HK-2 (cell line): ENCODE measurements at regions not wholly inside any gene's neighbourhood (a gene's known extent, or its start where the extent isn't known, plus 50 kb on each side); places are given as distances from the start of the nearest gene placed in this dataset.
"Not testable (repeated sequence)": the region's sequence is repeated elsewhere in the genome, so short reads cannot be mapped to it uniquely, and the experiment has no call there.

Source experiments
- DNase-seq: peaks from one replicate; pipeline ENCODE4 v3.0.0-alpha.2; 2018; ENCODE audit not compliant: unreplicated experiment

DNA sequence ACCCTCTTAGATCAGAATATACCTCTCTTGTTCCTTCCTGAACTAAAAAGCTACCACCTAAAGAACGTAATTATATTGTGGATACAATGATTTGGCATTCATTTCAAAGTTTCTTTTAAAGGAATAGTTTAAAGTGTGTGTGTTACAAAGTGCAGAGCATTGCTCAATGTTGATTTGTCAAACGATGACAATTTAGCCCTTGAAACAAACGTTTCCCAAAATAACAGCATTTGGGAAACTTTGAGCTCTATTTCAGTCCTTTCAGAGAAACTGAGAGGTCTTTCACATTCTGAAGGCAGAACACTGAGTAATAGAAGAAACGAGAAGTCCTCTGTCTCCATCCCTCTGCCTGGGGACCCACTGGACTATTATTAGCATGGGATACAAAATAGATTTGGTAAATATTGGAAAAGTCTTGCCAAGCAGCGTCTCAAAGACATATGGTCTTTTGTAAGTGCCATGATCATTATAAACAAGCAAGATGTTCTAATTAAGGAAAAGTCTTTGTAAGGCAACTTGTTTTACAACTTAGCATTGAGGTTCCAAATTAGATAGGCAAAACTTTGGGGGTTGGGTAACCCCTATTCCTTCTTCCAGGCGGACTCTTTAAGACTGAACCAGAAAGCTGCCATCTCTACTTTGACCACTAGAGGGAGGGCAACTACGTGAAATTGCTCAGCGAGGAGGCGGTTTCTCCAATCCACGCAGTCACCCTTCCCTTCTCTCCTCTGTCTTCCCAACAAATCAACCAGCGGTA, 208.8 kb downstream of the RNF144B start:
- peak; percentile 29 for DNase-seq

DNA sequence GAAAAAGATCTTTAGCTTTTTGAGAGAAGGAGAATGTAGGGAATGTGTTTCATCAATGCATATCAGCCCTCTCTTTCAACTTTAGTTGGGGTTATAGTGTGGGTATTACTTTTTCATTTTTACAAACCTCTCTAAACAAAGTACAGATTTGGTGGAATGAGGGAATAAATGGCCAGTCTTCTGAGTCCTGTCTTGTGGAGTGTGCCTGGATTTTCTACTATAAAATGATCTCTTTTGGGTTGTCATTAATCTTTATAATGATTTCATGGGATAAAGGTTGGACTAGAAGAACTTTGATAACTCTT, 209.3 kb downstream of the RNF144B start:
- DNase-seq: no peak

DNA sequence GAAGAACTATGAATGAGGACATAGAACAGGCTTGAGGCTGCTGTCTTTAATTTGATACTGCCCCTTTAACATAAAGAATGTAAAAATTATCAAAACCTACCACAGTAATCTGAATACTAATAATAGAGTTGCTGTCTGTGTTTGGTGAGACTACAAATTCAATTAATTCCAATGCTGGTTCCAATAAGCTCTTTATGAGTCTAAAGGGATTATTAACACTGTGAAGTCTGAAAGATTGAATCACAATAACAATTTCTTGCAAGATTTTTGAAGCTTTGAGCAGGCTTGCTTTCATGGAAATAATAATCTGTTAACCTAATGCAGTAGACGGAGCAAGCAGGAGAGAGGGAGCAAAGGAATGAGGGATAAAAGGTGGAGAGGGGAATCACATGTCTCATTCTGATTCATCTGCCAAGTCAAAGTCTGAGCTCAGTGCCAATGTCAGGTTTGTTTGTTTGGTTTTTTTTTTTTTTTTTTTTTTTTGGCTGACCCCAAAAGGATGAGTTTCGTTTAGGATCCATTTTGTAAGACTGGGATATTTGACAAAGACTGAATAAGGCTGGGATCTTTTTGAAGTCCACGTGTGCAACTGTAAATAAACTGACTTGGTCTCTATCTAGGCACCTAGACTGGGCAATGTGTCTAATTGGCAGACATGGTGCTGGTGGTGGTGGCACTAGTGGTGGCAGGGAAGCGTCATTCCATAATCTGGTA, 211.6 kb downstream of the RNF144B start:
- no peak for DNase-seq

DNA sequence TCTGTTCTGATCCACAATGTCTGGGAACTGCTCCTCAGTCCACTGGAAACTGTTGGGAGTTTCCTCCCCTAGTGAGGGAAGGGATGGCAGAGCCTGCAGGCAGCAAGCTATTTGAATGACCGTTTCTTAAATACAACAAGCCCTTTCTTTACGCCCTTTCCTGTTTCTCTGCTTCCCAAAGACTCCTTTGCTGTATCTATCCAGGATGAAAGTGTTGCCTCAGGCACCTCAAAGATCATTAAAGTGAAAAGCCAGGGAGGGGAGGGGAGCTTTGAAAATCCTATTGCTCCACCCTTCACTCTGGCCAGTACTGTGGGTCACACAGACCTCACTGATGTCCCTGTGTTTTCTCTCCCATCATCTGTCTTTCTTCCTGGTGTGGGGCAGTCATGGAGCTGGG, 213.1 kb downstream of the RNF144B start:
- DNase-seq: no peak

DNA sequence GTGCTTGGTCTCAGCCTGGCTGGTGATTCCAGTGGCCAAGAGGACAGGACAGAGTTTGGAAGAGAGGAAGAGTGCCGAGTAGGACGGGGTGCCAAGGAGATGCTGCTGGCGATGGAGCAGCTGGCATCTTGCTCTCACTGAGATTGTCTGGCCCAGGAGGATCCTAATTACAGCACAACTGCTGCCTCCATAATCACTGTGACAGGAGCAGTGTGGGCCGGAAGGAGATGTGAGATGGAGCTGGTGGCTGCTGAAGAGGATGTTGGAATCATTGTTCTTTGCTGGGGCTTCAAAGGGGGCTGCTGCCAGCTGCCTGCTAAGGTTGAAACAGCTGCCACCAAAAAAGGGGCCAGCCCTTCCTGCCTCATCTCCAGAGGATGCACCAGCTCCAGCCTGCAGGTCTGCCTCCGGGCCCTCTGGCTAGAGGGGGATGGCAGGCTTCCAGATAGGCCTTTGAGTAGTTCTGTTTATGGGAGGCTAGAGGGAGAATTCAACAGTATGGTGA, 214.4 kb downstream of the RNF144B start:
- DNase-seq: no peak

DNA sequence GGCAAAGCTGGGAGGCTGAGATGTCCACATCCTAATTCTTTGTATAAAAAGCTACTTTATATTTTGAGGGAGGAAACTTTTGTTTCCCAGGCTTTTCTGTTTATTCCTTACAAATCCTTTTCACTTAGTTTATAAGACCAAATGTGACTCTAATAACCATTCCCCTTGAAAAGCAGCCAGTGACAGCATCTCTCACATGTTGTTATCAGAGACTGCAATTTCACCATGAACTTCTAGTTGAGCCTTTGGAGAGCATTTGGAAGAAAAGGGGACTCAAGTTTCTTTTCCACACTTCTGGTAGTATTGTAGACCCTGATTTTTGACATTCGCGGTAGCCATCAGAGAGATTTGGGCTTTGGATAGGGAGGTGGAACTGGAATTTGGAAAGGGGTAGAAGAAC, 215.8 kb downstream of the RNF144B start:
- no peak for DNase-seq

DNA sequence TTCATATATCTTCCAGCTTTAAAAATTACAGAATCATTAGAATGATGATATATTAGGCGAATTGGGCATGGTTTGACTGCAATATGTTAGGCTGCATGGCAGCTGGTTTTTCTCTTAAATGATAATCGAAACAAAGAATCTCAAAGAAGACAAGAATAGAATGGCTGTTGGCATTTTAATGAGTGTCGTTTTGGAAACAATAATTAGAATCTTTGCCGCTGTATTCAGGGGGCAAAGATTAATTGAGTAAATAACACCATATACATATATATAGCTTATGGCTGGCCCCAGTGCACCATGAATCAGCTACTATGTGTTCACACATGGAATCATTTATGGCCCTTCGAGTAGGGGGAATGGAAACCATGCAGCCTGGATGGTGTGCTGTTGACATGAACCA, 216.2 kb downstream of the RNF144B start:
- no peak for DNase-seq

DNA sequence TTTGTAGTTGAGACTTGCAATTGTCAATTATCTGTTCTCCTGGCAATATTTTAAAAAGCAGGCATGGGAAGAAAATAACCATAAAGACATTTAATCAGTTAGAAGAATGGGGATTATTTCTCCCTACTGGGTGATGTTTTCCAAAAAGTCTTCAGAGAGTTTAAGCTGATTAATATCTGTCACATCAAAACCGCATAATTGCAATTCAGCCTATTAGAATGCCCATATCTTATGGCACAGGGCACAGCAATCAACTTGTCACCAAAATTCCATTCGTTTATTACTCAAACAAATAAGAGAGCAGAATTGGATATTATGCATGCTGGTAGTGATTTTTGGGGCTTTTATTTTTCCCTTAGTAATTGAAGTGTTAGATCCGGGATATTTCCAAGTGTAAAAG, 218.7 kb downstream of the RNF144B start:
- no peak for DNase-seq

DNA sequence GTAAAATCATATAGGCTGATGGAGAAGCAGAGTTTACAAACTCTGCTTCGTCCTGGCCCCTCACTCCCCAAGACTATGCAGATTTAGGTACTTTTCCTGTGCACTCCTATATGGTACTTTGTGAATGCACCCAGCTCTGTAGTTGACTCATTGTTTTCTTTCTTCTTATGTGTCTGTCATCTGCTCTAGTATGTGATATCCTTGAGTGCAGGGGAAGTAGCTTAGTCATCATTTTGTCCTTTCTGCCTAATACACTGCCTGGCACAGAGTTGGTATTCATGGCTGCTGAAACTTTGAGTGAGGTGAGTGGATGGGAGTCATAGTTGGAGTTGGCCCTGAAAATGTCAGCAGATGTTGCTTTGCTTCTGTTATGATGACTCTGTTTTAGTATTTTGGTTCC, 222.6 kb downstream of the RNF144B start:
- no peak for DNase-seq

DNA sequence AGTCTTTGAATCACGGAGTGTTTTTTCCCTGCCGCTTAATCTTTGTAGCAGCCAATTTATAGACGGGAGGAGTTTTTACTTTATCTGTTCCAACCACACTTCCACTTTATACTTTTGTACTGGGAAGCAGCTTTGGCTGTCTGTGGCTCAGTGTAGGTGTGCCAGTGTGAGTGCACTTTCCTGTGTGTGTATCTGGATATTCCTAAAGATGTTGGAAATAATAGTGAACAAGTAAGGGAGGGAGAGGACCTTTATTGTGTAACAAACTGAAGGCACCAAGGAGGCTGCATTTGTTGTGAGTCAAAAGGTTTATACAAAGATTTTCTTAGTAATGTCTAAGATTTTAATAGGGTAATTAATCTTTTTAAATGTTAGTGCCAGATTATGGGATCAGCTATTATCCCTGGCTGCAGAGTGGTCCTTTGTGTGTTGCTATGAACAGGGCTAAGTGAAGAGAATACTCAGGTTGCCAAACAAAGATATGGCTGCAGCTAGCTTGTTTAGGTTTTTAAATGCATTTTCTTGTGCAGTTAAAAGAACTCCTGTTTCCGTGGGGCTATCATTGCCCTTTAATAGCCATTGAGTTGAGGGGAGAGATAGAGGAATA, 226.3 kb downstream of the RNF144B start:
- no peak for DNase-seq

DNA sequence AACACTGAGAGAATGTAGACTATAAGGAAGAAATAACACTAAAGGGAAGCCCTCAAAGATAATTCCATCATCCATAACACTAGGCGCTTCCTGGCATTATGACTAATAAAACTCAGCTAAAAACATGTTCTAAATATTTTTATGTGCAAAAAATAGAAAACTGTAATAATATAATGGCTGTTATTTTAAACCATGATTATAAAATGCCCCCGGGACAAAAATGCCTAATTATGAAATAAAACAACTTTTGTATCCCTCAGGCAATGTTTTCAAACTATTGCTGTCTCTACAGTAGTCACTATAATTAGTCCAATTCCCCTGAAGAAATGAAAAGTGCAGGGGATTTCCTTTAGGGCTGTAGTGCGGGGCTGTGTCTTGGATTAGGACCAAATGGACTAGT, 242.4 kb downstream of the RNF144B start:
- no peak for DNase-seq

DNA sequence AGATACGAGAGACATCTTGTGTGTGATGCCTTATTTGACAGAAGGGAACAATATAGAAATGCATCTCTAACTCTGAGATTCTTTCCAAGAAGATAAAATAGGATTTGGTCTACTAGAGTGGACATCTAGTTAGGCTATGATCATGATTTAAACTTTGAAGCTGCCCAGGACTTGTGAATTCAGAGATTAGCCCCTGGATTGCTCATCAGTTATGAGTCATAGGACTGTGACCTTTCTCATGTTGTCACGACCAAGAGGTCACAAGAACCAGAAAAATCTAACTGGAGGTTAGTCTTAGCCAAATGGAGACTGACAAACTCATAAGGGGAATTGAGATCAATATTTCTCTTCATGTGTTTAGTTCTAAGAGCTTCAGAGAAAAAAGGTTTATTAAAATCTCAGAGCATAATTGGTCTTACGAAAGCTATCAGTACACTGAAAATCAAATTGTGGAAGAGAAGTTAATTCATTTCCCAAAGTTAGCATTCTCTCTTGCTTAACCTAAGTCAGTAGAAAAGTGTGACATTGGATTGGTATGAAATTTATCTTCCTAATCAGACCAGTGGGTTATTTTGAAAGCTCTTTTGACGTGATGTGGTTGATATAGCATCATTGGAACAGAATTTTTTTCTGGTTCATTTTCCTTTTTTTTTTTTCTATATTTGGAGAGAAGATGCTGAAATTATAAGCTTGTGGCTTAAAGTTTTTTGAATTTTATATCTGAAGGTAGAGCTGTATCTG, 245.7 kb downstream of the RNF144B start:
- no peak for DNase-seq

DNA sequence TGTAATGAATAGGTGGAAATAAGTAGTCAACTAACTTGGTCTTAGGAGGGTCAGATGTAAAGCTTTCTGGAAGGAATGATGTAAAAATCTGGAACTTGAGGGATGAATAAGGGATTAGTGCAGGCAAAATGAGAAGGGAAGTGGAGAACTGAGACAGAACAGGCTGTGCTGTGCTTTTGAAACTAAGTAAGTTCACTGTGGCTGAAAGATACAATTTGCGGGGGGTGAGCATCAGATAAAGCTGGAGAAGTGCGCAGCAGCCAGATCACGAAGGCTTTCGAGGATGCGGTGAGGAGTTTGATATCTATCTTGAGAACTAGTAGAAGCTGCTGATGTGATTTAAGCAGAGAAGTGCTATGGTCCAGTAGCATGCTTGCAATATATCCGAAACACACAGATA, 247.8 kb downstream of the RNF144B start:
- no peak for DNase-seq

DNA sequence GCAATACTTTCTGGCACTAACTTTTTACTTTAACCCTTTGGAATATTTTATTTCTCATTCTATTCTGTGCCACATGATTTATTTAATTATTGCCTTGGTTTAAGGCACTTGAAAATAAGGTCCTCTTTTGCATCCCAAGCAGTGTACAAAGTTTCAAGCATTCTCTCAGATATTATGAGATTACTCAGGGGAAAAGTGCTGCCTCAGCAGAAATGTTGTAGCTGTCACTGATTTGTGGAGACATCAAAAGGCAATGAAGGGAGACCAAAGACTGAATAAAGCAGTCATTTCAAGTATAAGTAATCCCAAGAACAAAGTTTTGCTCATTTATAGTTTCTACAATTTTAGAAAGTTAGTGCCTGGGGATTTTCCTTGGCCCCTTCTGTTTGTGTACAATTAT, 253.0 kb downstream of the RNF144B start:
- no peak for DNase-seq

DNA sequence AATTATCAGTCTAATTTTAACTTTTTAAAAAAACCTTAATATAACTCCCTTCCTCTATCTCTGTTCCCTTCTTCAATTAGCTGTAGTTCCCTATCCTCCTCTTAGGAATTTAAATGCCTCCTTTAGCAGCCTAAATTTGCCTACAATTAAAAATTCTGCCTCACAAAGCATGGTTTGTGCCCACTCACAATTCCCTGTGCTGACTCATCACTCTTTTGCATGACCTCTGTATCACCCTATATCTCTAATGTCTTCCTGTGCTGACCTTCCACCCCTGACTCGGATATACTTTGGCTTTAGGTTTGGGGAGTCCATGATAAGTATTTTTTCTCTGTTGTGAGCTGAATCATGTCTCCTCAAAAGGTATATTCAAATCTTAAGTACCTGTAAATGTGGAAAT, 253.6 kb downstream of the RNF144B start:
- no peak for DNase-seq

DNA sequence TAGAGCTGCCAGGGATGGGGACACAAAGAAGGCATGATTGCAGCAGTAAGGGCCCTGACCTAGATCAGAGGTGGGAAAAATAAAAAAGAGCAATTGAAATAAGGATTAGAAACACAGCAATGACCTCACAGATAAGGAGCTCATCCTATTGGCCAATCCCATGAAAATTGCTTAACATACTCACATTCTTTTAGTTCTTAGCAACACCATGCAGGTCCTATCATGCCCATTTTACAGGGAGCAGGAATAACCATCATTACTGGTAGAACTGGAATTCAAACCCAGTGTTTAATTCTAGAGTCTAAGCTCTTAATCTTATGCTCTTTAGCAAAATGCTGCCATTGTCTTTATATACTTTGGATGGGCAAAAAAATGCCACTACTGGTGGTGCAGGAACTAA, 267.7 kb downstream of the RNF144B start:
- DNase-seq: no peak

DNA sequence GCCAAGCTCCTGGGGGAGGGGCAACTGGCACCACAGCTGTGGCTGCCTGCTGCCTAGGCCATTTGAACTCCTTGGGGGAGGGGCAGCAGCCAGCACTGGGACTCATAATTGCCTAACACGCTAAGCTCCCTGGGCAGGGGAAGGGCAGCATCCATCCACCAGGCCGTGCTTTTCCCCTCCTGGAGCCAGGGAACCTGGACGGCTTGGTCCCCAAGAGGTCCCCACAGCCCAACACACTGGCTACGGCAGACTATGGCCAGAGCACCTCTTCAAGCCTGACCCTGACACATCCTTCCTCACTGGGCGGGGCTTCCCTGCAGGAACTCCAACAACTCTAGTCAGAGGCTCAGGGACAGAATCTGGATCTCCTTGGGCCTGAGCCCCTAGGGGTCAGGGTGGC, 269.4 kb downstream of the RNF144B start:
- DNase-seq: no peak

DNA sequence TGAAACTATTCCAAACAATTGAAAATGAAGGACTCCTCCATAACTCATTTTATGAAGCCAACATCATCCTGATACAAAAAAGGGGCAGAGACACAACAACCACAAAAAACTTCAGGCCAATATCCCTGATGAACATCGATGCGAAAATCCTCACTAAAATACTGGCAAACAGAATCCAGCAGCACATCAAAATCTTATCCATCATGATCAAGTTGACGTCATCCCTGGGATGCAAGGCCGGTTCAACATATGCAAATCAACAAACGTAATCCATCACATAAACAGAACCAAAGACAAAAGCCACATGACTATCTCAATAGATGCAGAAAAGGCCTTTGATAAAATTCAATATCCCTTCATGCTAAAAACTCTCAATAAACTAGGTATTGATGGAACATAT, 272.8 kb downstream of the RNF144B start:
- not testable (repeated sequence) for DNase-seq

DNA sequence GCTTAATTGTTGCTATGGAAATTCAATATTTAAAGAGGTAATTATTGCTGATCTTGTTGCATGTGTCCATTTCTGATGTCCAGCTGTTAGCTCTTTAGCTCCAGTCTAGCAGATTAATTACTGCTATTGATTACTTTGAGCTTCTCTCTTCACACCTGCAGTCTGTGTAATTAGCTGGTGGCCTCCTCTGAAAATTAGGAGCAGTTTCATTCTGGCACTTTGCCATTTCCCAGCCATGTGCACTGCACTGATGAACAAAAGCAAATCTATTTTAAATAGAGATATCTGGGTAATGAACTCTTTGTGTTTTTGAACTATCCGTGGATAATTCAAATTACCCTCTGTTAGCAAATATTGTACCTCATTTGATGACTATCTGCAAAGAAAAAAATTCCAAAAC, 275.9 kb downstream of the RNF144B start:
- no peak for DNase-seq

DNA sequence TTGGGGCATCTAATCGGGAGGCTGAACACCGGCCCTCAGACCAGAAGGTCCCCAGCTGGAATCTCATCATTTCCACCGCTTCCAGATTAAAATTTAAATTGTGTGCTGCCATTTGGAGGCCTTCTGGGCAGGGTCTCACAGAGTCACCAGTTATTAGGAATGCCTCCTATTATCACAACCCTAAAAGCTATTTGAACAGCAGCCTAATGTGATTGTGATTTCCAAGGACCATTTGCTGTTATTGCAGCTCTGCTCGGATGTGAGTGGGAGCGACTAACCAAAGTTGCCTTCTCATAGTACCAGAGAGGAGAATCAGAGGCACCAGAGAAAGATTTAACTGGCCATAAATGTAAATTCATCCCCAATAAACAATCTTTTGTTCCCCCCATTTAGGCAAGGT, 277.3 kb downstream of the RNF144B start:
- DNase-seq: no peak

DNA sequence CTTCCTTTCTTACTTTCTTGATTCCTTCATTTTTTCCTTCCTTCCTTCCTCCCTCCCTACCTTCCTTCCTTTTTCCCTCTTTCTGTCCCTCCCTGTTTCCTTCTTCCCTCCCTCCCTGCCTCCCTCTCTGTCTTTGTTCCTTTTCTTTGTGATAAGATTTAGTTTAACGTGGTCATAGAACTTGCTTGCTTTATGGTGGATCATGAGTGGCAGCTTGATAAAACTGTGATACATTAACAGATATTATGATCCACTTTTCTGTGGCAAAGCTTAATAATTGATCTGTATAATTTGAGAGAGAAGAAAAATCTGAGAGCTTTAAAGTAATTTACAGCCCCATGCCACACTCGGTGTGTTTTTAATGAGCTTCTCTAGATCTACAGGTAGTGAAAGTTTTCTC, 280.5 kb downstream of the RNF144B start:
- no peak for DNase-seq

DNA sequence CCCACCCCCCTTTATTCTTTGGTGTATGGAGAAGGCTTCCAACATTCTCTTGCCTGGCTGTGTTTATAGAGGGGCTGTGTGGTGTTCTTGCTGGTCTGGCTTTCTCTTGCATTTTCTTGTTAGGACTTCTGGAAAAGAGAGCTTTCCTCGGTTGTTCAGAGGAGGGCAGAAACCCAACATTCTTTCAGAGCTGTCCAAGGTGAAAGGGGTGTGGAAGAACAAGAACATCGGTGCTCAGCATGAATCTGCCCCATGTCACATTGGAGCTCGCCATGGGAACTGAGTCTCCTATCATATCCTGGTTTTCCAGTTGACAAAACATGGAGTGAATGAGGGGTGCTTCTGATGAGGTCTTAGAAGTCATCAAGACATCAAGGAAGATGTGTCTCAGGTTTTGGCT, 281.8 kb downstream of the RNF144B start:
- no peak for DNase-seq

DNA sequence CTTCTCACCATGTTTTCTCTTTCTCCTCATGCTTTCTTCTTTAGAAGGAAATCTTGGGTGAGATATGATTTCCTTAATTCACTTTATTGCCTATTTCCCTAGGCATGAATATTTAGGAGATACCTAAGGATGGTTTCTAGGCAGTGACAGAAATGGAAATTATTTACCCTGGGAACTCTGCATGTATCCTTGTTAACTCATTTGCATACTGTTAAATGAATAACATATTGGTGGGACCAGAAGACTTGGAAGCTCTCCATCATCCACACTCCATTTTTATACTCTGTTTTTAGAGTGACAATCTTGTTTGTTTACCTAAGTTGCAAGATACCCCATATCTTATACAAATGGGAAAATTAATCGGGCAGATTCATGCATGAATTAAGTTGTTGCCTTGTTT, 285.7 kb downstream of the RNF144B start:
- no peak for DNase-seq
